ENCODE measurements at regions not wholly inside any gene's neighbourhood (a gene's known extent, or its start where the extent isn't known, plus 50 kb on each side); places are given as distances from the start of the nearest gene placed in this dataset.

- TF ChIP-seq CTCF (IDR thresholded peaks at IDR 0.05; ENCODE audit: borderline replicate concordance, control extremely low read depth, extremely low read depth, insufficient read depth, missing control alignments) = no peak
- DNase-seq (ENCODE audit: low spot score) = no peak
- in situ Hi-C loops (cut with MboI; ENCODE audit: low sequenced_read_pairs, unreplicated experiment) = no loop called here
These were observed 113.0 kb downstream of the ANXA1 start for GRCh38 chr9:73264631-73265030.

- no peak for DNase-seq (ENCODE audit: low spot score)
- no peak for TF ChIP-seq CTCF (IDR thresholded peaks at IDR 0.05; ENCODE audit: borderline replicate concordance, control extremely low read depth, extremely low read depth, insufficient read depth, missing control alignments)
These were observed 114.2 kb downstream of the ANXA1 start for GRCh38 chr9:73265876-73266275.

GRCh38 chr9:73269430-73270101 is 117.9 kb downstream of the ANXA1 start:
- no peak for TF ChIP-seq CTCF (IDR thresholded peaks at IDR 0.05; ENCODE audit: borderline replicate concordance, control extremely low read depth, extremely low read depth, insufficient read depth, missing control alignments)
- DNase-seq (ENCODE audit: low spot score) = no peak
- in situ Hi-C loops (cut with MboI; ENCODE audit: low sequenced_read_pairs, unreplicated experiment) = no loop called here

More at GRCh38 chr9:73265876-73266275, 114.2 kb downstream of the ANXA1 start:
- in situ Hi-C loops (cut with MboI; ENCODE audit: low sequenced_read_pairs, unreplicated experiment) = no loop called here

GRCh38 chr9:73270967-73271721 is 119.5 kb downstream of the ANXA1 start:
- DNase-seq (ENCODE audit: low spot score) = no peak
- TF ChIP-seq CTCF (IDR thresholded peaks at IDR 0.05; ENCODE audit: borderline replicate concordance, control extremely low read depth, extremely low read depth, insufficient read depth, missing control alignments) = no peak
- in situ Hi-C loops (cut with MboI; ENCODE audit: low sequenced_read_pairs, unreplicated experiment) = no loop called here

- in situ Hi-C loops (cut with MboI; ENCODE audit: low sequenced_read_pairs, unreplicated experiment) = no loop called here
- TF ChIP-seq CTCF (IDR thresholded peaks at IDR 0.05; ENCODE audit: borderline replicate concordance, control extremely low read depth, extremely low read depth, insufficient read depth, missing control alignments) = no peak
- no peak for DNase-seq (ENCODE audit: low spot score)
These were observed 128.4 kb downstream of the ANXA1 start for GRCh38 chr9:73280113-73280512.

- TF ChIP-seq CTCF (IDR thresholded peaks at IDR 0.05; ENCODE audit: borderline replicate concordance, control extremely low read depth, extremely low read depth, insufficient read depth, missing control alignments) = no peak
- no peak for DNase-seq (ENCODE audit: low spot score)
- in situ Hi-C loops (cut with MboI; ENCODE audit: low sequenced_read_pairs, unreplicated experiment) = no loop called here
These were observed 132.7 kb downstream of the ANXA1 start for GRCh38 chr9:73284377-73284776.
